Activated CD4-positive, alpha-beta T cell treated with anti-CD3 and anti-CD28 coated beads, Interleukin-2, amount 50 U/mL, for 16 hours (primary cell): ENCODE measurements at regions not wholly inside any gene's neighbourhood (a gene's known extent, or its start where the extent isn't known, plus 50 kb on each side); places are given as distances from the start of the nearest gene placed in this dataset.
"Not testable (repeated sequence)": the region's sequence is repeated elsewhere in the genome, so short reads cannot be mapped to it uniquely, and the experiment has no call there.

ENCODE experiments used
- DNase-seq: peaks from one replicate; pipeline ENCODE4 v3.0.0-alpha.2; 2020

DNA sequence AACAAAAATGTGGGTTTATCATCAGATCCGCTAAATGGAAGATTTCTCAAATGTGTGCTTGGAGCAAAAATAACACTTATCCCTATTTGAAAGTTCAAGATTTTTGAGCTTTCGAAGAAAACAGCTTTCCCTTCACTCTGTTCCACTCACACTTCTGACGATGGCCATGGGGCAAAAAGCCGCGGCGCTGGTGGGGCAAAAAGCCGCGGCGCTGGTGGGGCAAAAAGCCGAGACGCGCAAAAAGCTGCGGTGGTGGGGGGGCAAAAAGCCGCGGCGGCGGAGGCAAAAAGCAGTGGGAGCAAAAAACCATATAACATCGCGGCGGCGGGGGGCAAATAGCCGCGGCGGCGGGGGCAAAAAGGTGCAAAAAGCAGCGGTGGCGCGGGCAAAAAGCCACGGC is 1631.5 kb downstream of the RPIA start:
- not testable (repeated sequence) for DNase-seq

DNA sequence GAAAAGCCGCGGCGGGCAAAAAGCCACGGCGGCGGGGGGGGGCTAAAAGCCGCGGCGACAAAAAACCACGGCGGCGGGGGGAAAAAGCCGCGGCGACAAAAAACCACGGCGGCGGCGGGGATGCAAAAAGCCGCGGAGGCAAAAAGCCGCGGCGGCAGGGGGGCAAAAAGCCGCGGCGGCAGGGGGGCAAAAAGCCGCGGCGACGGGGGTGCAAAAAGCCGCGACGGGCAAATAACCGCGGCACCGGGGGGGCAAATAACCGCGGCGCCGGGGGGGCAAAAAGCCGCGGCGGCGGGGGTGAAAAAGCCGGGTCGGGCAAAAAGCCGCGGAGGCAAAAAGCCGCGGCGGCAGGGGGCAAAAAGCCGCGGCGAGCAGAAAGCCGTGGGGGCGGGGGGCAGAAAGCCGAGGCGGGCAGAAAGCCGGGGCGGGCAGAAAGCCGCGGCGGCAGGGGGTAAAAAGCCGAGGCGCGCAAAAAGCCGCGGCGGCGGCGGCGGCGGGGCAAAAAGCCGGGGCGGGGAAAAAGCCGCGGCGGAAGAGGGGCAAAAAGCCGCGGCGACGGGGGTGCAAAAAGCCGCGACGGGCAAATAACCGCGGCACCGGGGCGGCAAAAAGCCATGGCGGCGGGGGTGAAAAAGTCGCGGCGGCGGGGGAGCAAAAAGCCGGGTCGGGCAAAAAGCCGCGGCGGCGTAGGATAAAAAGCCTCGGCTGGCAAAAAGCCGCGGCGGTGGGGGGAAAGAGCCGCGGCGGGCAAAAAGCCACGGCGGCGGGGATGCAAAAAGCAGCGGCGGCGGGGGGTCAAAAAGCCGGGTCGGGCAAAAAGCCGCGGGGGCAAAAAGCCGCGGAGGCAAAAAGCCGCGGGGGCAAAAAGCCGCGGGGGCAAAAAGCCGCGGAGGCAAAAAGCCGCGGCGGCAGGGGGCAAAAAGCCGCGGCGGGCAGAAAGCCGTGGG is 1632.4 kb downstream of the RPIA start:
- DNase-seq = not testable (repeated sequence)

DNA sequence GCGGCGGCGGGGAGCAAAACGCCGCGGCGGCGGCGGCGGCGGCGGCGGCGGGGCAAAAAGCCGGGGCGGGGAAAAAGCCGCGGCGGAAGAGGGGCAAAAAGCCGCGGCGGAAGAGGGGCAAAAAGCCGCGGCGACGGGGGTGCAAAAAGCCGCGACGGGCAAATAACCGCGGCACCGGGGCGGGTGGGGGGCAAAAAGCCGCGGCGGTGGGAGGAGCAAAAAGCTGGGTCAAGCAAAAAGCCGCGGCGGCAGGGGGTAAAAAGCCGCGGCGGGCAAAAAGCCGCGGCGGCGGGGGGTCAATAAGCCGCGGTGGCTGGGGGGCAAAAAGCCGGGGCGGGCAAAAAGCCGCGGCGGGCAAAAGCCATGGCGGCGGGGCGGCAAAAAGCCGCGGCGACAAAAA is 1633.2 kb downstream of the RPIA start:
- not testable (repeated sequence) for DNase-seq

DNA sequence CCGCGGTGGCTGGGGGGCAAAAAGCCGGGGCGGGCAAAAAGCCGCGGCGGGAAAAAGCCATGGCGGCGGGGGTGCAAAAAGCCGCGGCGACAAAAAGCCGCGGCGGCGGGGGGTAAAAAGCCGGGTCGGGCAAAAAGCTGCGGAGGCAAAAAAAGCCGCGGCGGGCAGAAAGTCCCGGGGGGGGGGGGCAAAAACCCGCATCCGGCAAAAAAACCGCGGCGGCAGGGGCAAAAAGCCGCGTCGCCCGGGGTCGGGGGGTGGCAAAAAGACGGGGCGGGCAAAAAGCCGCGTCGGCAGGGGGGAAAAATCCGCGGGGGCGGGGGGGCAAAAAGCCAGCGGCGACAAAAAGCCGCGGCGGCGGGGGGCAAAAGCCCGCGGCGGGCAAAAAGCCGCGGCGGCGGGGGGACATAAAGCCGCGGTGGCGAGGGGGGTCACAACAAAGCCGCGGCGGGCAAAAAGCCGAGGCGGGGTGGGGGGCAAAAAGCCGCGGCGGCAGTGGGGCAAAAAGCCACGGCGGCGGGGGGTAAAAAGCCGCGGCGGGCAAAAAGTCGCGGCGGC is 1634.4 kb downstream of the RPIA start:
- DNase-seq = not testable (repeated sequence)

DNA sequence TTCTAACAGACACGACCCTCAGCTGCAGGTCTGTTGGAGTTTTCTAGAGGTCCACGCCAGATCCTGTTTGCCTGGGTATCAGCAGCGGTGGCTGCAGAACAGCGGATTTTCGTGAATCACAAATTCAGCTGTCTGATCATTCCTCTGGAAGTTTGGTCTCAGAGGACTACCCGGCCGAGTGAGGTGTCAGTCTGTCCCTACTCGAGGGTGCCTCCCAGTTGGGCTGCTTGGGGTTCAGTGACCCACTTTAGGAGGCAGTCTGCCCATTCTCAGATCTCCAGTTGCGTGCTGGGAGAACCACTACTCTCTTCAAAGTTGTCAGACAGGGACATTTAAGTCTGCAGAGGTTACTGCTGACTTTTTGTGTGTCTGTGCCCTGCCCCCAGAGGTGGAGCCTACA is 1664.1 kb downstream of the RPIA start:
- not testable (repeated sequence) for DNase-seq

DNA sequence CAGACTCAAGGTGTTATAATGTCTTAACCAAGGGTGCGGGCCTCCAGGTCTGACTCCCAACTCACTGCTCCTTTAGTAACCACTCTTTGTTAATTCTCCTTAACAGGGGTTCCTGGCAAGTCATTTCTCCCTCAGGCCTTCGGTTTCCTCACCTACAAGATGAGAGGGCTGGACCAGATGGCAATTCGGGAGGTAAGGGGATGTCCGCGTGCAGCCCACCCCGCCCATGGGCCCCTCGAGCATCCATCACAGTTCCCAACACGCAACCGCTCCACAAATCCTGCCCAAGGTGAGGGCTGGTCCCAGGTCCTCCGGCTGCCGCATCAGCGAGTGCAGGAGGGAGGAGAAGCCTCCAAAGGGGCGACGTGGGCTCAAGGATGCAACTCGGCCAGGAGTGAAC is 1667.9 kb downstream of the RPIA start:
- DNase-seq = not testable (repeated sequence)

DNA sequence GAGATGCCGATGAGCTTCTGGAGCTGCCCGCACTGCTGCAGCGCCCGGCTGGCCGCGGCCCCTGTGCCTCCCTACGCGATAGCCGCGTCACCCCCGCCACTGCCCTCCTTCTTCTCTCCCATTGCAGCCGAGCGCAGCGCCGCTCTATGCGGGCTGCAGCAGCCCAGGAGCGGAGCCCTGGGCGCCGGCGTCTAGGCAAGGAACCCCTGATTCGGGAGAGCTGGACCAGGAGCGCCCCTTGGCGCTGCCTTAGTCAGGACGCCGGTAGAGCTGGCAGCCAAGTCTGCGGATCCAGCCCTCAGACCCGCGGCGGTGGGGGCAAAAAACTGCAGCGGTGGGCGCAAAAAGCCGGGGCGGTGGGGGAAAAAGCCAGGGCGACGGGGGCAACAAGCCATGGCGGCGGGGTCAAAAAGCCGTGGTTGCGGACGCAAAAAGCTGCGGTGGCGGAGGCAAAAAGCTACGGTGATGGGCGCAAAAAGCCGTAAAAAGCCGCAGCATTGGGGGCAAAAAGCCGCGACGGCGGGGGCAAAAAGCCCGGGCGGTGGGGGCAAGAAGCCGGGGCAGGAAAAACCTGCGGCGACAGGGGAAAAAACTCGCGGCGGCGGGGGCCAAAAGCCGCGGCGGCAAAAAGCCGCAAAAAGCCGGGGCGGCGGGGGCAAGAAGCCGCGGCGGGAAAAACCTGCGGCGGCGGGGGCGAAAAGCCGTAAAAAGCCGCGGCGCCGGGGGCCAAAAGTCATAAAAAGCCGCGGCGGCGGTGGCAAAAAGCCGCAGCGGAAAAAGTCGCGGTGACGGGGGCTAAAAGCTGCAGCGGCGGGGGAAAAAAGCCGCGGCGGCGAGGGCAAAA is 1668.6 kb downstream of the RPIA start:
- not testable (repeated sequence) for DNase-seq

DNA sequence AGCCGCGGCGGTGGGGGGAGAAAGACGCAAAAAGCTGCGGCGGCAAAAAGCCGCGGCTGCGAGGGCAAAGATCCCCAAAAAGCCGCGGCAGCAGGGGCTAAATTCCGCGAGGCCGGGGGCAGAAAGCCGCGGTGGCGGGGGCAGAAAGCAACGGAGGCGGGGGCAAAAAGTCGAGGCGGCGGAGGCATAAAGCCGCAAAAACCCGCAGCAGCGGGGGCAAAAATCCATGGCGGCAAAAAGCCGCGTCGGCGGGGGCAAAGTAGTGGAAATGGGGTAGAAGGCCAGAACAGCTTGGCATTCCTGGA is 1669.2 kb downstream of the RPIA start:
- DNase-seq = not testable (repeated sequence)
